ENCODE measurements at regions not wholly inside any gene's neighbourhood (a gene's known extent, or its start where the extent isn't known, plus 50 kb on each side); places are given as distances from the start of the nearest gene placed in this dataset.

- Histone ChIP-seq H3K27me3 (ENCODE audit: control insufficient read depth, insufficient read depth, low read length) (no peaks in the 10 kb centered on the region), H3K4me1 (no peaks in the 10 kb centered on the region), H3K79me2 (no peaks in the 10 kb centered on the region), H3K9ac (no peak overlapping the region), H3K27ac (no peak overlapping the region), H2AFZ (no peak overlapping the region), H3K4me3 (ENCODE audit: low read depth, low read length) (no peak overlapping the region), H3K9me3 (ENCODE audit: control insufficient read depth, low read length) (no peaks in the 10 kb centered on the region), H3K4me2 (ENCODE audit: low read length) (no peak overlapping the region), H3K36me3 (ENCODE audit: control insufficient read depth, insufficient read depth, low read length) (no peaks in the 10 kb centered on the region)
- no peak for TF ChIP-seq CTCF (IDR thresholded peaks at IDR 0.05)
Measured at GRCh38 chr15:58246041-58246440, 107.9 kb downstream of the AQP9 start.

- H3K9me3 ChIP-seq (ENCODE audit: control insufficient read depth, low read length): no peaks in the 10 kb centered on the region
- no peak for TF ChIP-seq CTCF (IDR thresholded peaks at IDR 0.05)
- H3K27ac ChIP-seq: no peak overlapping the region
- H3K4me2 ChIP-seq (ENCODE audit: low read length): no peak overlapping the region
- no peaks in the 10 kb centered on the region for H3K36me3 ChIP-seq (ENCODE audit: control insufficient read depth, insufficient read depth, low read length)
- H3K9ac ChIP-seq: no peak overlapping the region
- no peak overlapping the region for H3K4me3 ChIP-seq (ENCODE audit: low read depth, low read length)
- H3K4me1 ChIP-seq: no peaks in the 10 kb centered on the region
- no peaks in the 10 kb centered on the region for H3K79me2 ChIP-seq
- H2AFZ ChIP-seq: no peak overlapping the region
- H3K27me3 ChIP-seq (ENCODE audit: control insufficient read depth, insufficient read depth, low read length): no peaks in the 10 kb centered on the region
Measured at GRCh38 chr15:58247855-58248842, 110.0 kb downstream of the AQP9 start.

- H3K4me1 ChIP-seq: no peaks in the 10 kb centered on the region
Measured at GRCh38 chr15:58249646-58250312, 111.6 kb downstream of the AQP9 start.

GRCh38 chr15:58252586-58253323 lies 114.6 kb downstream of the AQP9 start:
- Histone ChIP-seq H3K4me1 (no peaks in the 10 kb centered on the region), H3K4me3 (ENCODE audit: low read depth, low read length) (no peak overlapping the region), H3K27ac (no peak overlapping the region), H3K79me2 (no peaks in the 10 kb centered on the region), H3K9ac (no peak overlapping the region), H3K36me3 (ENCODE audit: control insufficient read depth, insufficient read depth, low read length) (no peaks in the 10 kb centered on the region), H2AFZ (no peak overlapping the region), H3K9me3 (ENCODE audit: control insufficient read depth, low read length) (no peaks in the 10 kb centered on the region), H3K4me2 (ENCODE audit: low read length) (no peak overlapping the region), H3K27me3 (ENCODE audit: control insufficient read depth, insufficient read depth, low read length) (no peaks in the 10 kb centered on the region)
- TF ChIP-seq CTCF (IDR thresholded peaks at IDR 0.05): no peak

More at GRCh38 chr15:58249646-58250312, 111.6 kb downstream of the AQP9 start:
- no peaks in the 10 kb centered on the region for H3K9me3 ChIP-seq (ENCODE audit: control insufficient read depth, low read length)
- no peaks in the 10 kb centered on the region for H3K36me3 ChIP-seq (ENCODE audit: control insufficient read depth, insufficient read depth, low read length)
- no peak for TF ChIP-seq CTCF (IDR thresholded peaks at IDR 0.05)
- H3K4me3 ChIP-seq (ENCODE audit: low read depth, low read length): no peak overlapping the region
- H3K27me3 ChIP-seq (ENCODE audit: control insufficient read depth, insufficient read depth, low read length): no peaks in the 10 kb centered on the region
- H3K4me2 ChIP-seq (ENCODE audit: low read length): no peak overlapping the region
- H3K79me2 ChIP-seq: no peaks in the 10 kb centered on the region
- H2AFZ ChIP-seq: no peak overlapping the region
- no peak overlapping the region for H3K9ac ChIP-seq
- H3K27ac ChIP-seq: no peak overlapping the region

Data from parathyroid adenoma (tissue), 2 donors.